Muscle of leg (tissue), 3 donors: ENCODE measurements at regions not wholly inside any gene's neighbourhood (a gene's known extent, or its start where the extent isn't known, plus 50 kb on each side); places are given as distances from the start of the nearest gene placed in this dataset.

Experiments
- DNase-seq: peaks from one replicate; pipeline ENCODE4 v3.0.0; 2013
- H3K27ac ChIP-seq: one replicate; pipeline ENCODE4 v1.5.1; 2013; ENCODE audit warnings: mild to moderate bottlenecking, low read length, control low read depth
- H3K27me3 ChIP-seq: one replicate; pipeline ENCODE4 v1.6.1; 2013; ENCODE audit warnings: low read length; ENCODE audit not compliant: control insufficient read depth, insufficient read depth
- H3K36me3 ChIP-seq: one replicate; pipeline ENCODE4 v1.6.1; 2013; ENCODE audit warnings: low read length; ENCODE audit not compliant: control insufficient read depth, insufficient read depth
- H3K4me1 ChIP-seq: one replicate; pipeline ENCODE4 v1.6.1; 2013; ENCODE audit warnings: low read length; ENCODE audit not compliant: control insufficient read depth, insufficient read depth
- H3K4me3 ChIP-seq: one replicate; pipeline ENCODE4 v1.5.1; 2013; ENCODE audit warnings: low read length, control low read depth
- H3K9me3 ChIP-seq: replicated peaks from 2 replicates; pipeline ENCODE4 v1.6.1; 2013; ENCODE audit warnings: low read depth, low read length; ENCODE audit not compliant: control insufficient read depth
- WGBS: methylation state at CpG from one replicate; pipeline ENCODE4 v1.1.5; 2013; ENCODE audit warnings: missing lambda C conversion rate; ENCODE audit not compliant: insufficient coverage; 5-methylcytosine and 5-hydroxymethylcytosine counted together

GRCh38 chr4:14299166-14299565 lies 671.6 kb upstream of the BOD1L1 start:
- Histone ChIP-seq H3K27me3 (no peaks in the 10 kb centered on the region), H3K4me1 (no peaks in the 10 kb centered on the region), H3K27ac (no peak overlapping the region), H3K36me3 (no peaks in the 10 kb centered on the region), H3K4me3 (no peak overlapping the region), H3K9me3 (no peaks in the 10 kb centered on the region)
- no CpG with 5 or more reads among the region's 2 CpGs for WGBS
- DNase-seq = no peak

DNA sequence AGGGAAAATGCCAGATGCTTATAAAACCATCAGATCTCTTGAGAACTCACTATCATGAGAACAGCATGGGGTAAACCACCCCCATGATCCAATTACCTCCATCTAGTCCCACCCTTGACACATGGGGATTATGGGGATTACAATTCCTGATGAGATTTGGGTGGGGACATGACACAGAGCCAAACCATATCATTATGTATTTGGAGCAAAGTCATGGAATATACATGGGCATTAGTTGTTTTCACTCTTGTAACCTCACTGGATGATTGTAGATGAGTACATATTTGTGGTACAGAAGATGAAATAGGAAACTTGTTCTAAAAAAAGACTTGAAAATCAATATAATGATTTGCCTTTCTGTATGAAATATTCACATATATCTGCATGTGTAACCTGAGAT lies 674.5 kb upstream of the BOD1L1 start:
- DNase-seq = no peak
- H3K9me3 ChIP-seq = no peaks in the 10 kb centered on the region
- no peak overlapping the region for H3K4me3 ChIP-seq
- H3K27me3 ChIP-seq = no peaks in the 10 kb centered on the region
- H3K36me3 ChIP-seq = no peaks in the 10 kb centered on the region
- no peak overlapping the region for H3K27ac ChIP-seq
- H3K4me1 ChIP-seq = no peaks in the 10 kb centered on the region

- WGBS = no CpG with 5 or more reads among the region's 3 CpGs
These were observed 676.3 kb upstream of the BOD1L1 start for GRCh38 chr4:14303856-14304255.

GRCh38 chr4:14308229-14308651 lies 680.7 kb upstream of the BOD1L1 start:
- H3K9me3 ChIP-seq = no peaks in the 10 kb centered on the region
- H3K27me3 ChIP-seq = no peaks in the 10 kb centered on the region
- no peaks in the 10 kb centered on the region for H3K36me3 ChIP-seq
- H3K4me1 ChIP-seq = no peaks in the 10 kb centered on the region
- DNase-seq = no peak
- no peak overlapping the region for H3K27ac ChIP-seq
- no peak overlapping the region for H3K4me3 ChIP-seq

More at GRCh38 chr4:14303856-14304255, 676.3 kb upstream of the BOD1L1 start:
- Histone ChIP-seq H3K9me3 (no peaks in the 10 kb centered on the region), H3K4me1 (no peaks in the 10 kb centered on the region), H3K4me3 (no peak overlapping the region), H3K27me3 (no peaks in the 10 kb centered on the region), H3K27ac (no peak overlapping the region), H3K36me3 (no peaks in the 10 kb centered on the region)
- no peak for DNase-seq

DNA sequence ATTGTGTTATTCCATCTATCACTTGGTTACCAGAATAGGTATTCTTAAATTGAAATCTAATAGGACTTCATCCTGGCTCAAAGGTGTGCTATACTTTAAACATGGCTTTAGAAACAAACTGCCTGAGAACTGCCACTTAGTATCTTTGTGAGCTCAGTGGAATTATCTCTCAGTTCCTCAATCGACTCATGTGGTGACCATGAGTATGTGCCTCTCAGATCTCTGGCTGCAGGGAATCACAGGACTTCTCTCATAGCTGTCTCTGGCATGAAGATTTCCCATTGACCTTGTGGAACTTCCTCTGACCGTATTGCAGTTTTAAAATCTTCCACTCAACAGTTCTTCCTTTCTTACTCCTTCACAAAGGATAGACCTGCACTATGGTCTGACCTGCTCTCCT lies 681.9 kb upstream of the BOD1L1 start:
- WGBS = 69% methylated on average over 2 of the region's 2 CpGs
- peak; percentile 71 for DNase-seq
- H3K4me1 ChIP-seq = no peaks in the 10 kb centered on the region
- no peak overlapping the region for H3K27ac ChIP-seq
- H3K4me3 ChIP-seq = no peak overlapping the region
- H3K27me3 ChIP-seq = no peaks in the 10 kb centered on the region
- no peaks in the 10 kb centered on the region for H3K9me3 ChIP-seq
- H3K36me3 ChIP-seq = no peaks in the 10 kb centered on the region

GRCh38 chr4:14313757-14314156 lies 686.2 kb upstream of the BOD1L1 start:
- no peak overlapping the region for H3K27ac ChIP-seq
- WGBS = 85% methylated on average over 3 of the region's 3 CpGs
- H3K4me3 ChIP-seq = no peak overlapping the region
- H3K4me1 ChIP-seq = no peaks in the 10 kb centered on the region
- no peaks in the 10 kb centered on the region for H3K27me3 ChIP-seq
- no peaks in the 10 kb centered on the region for H3K36me3 ChIP-seq
- no peaks in the 10 kb centered on the region for H3K9me3 ChIP-seq
- peak; percentile 5 for DNase-seq

GRCh38 chr4:14315129-14315528 lies 687.2 kb upstream of the CPEB2 start:
- H3K36me3 ChIP-seq = no peaks in the 10 kb centered on the region
- no peaks in the 10 kb centered on the region for H3K27me3 ChIP-seq
- H3K9me3 ChIP-seq = no peaks in the 10 kb centered on the region
- no peak overlapping the region for H3K4me3 ChIP-seq
- no peaks in the 10 kb centered on the region for H3K4me1 ChIP-seq
- no peak for DNase-seq
- H3K27ac ChIP-seq = no peak overlapping the region
- WGBS = 100% methylated on average over 2 of the region's 3 CpGs

DNA sequence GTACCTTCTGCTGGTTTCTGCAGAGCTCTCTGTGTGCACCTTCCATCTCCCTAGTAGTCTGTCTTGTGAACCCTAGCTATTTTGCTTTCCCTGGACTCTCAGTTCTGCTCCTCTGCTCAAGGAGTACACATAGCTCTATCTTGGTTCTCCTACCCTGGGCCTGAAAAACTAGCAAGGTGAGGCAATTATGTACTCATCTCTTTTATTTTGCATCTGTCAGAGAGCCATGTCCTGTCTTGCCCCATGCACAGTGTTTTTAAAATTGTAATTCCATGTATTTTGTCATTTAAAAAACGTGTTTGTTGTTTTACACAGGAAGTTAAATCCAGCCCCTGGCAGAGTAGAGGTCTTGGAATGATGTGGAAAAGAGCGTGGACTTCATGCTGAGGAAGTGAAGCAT lies 684.9 kb upstream of the CPEB2 start:
- no peak for DNase-seq
- Histone ChIP-seq H3K4me3 (no peak overlapping the region), H3K4me1 (no peaks in the 10 kb centered on the region), H3K9me3 (no peaks in the 10 kb centered on the region), H3K27ac (no peak overlapping the region), H3K27me3 (no peaks in the 10 kb centered on the region), H3K36me3 (no peaks in the 10 kb centered on the region)
- 71% methylated on average over 2 of the region's 2 CpGs for WGBS

- WGBS = 63% methylated on average over 1 of the region's 1 CpG
- DNase-seq = no peak
- H3K27me3 ChIP-seq = no peaks in the 10 kb centered on the region
These were observed 683.6 kb upstream of the CPEB2 start for GRCh38 chr4:14318671-14319070.

GRCh38 chr4:14321723-14322122 lies 680.6 kb upstream of the CPEB2 start:
- Histone ChIP-seq H3K27me3 (no peaks in the 10 kb centered on the region), H3K9me3 (no peaks in the 10 kb centered on the region), H3K36me3 (no peaks in the 10 kb centered on the region), H3K27ac (no peak overlapping the region), H3K4me3 (no peak overlapping the region), H3K4me1 (no peaks in the 10 kb centered on the region)
- DNase-seq = no peak
- no CpG with 5 or more reads among the region's 1 CpG for WGBS

More at GRCh38 chr4:14318671-14319070, 683.6 kb upstream of the CPEB2 start:
- H3K27ac ChIP-seq = no peak overlapping the region
- no peaks in the 10 kb centered on the region for H3K36me3 ChIP-seq
- no peaks in the 10 kb centered on the region for H3K4me1 ChIP-seq
- H3K4me3 ChIP-seq = no peak overlapping the region
- no peaks in the 10 kb centered on the region for H3K9me3 ChIP-seq

- no peak overlapping the region for H3K27ac ChIP-seq
- WGBS = 67% methylated on average over 1 of the region's 2 CpGs
- H3K9me3 ChIP-seq = no peaks in the 10 kb centered on the region
- no peak for DNase-seq
- no peaks in the 10 kb centered on the region for H3K36me3 ChIP-seq
- no peak overlapping the region for H3K4me3 ChIP-seq
- no peaks in the 10 kb centered on the region for H3K4me1 ChIP-seq
- no peaks in the 10 kb centered on the region for H3K27me3 ChIP-seq
These were observed 679.1 kb upstream of the CPEB2 start for GRCh38 chr4:14323191-14323590.
